ENCODE measurements at regions not wholly inside any gene's neighbourhood (a gene's known extent, or its start where the extent isn't known, plus 50 kb on each side); places are given as distances from the start of the nearest gene placed in this dataset.
A peak's percentile ranks its signal among the peaks of the same experiment; 100 is the strongest.

DNA sequence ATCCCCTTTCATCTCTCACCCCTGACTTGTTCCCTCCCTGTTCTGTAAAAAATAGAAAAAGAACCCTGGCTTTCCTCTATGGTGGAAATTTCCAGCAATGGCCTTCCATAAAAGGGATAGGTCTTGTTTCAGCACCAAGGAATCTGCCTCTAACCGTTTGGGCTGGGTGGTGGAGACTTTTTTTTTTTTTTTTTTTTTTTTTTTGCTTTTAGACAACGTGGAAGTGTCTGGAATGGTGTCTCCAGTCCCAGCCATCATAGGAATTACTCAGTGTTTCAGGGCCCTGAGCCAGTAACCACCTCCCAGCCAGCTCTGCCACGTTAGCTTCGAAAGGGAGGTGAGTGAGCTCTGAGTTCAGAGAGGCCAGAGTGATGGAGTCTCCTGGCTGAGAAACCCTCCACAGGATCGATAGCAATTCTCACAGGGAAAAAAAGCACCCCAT is 97.3 kb upstream of the COL1A2 start:
- DNase-seq = peak; percentile 82 to 93
- Histone ChIP-seq H3K27me3 (no peaks in the 10 kb centered on the region), H3K4me3 (peak overlapping the region; percentile 26 to 35), H3K36me3 (no peaks in the 10 kb centered on the region), H3K9me3 (no peaks in the 10 kb centered on the region), H3K4me1 (peaks cover 0 to 67% (median 38%) of the 10 kb centered on the region in 4 donors), H3K27ac (peak overlapping the region; percentile 79 to 86)
- TF ChIP-seq, protein P1, sequence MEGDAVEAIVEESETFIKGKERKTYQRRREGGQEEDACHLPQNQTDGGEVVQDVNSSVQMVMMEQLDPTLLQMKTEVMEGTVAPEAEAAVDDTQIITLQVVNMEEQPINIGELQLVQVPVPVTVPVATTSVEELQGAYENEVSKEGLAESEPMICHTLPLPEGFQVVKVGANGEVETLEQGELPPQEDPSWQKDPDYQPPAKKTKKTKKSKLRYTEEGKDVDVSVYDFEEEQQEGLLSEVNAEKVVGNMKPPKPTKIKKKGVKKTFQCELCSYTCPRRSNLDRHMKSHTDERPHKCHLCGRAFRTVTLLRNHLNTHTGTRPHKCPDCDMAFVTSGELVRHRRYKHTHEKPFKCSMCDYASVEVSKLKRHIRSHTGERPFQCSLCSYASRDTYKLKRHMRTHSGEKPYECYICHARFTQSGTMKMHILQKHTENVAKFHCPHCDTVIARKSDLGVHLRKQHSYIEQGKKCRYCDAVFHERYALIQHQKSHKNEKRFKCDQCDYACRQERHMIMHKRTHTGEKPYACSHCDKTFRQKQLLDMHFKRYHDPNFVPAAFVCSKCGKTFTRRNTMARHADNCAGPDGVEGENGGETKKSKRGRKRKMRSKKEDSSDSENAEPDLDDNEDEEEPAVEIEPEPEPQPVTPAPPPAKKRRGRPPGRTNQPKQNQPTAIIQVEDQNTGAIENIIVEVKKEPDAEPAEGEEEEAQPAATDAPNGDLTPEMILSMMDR (IDR thresholded peaks at IDR 0.05) = no peak
- intact Hi-C loops (cut with DNase I; ENCODE audit: low total_unique reads) = loop anchor here (2.0 kb wide), 1 partner anchor 97 kb away; the partner anchor contains the start of gene COL1A2

DNA sequence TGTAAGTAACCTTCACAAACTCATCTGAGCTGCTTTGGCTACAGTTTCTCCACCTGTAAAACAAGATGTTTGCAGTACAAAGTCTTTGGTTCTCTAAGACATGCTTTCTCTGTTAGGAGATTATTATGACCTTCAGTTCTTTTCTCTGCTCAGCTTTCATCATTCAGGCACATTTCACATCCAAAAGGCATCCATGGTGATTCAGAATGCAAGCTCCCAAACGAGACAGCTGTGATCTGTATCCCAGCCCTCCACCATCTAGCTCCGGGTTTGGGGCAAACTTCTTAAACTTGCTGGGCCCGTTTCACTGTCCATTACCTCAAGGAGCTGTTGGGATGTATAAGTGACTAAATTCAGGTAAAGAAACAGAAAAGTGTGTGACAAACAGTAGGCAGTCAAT is 95.8 kb upstream of the COL1A2 start:
- Histone ChIP-seq H3K27ac (peak overlapping the region; percentile 79 to 86), H3K36me3 (no peaks in the 10 kb centered on the region), H3K9me3 (no peaks in the 10 kb centered on the region), H3K4me1 (peaks cover 0 to 83% (median 49%) of the 10 kb centered on the region in 4 donors), H3K27me3 (no peaks in the 10 kb centered on the region), H3K4me3 (no peak overlapping the region)
- DNase-seq = no peak
- intact Hi-C loops (cut with DNase I; ENCODE audit: low total_unique reads) = no loop called here
- TF ChIP-seq, protein P1 (IDR thresholded peaks at IDR 0.05) = no peak

DNA sequence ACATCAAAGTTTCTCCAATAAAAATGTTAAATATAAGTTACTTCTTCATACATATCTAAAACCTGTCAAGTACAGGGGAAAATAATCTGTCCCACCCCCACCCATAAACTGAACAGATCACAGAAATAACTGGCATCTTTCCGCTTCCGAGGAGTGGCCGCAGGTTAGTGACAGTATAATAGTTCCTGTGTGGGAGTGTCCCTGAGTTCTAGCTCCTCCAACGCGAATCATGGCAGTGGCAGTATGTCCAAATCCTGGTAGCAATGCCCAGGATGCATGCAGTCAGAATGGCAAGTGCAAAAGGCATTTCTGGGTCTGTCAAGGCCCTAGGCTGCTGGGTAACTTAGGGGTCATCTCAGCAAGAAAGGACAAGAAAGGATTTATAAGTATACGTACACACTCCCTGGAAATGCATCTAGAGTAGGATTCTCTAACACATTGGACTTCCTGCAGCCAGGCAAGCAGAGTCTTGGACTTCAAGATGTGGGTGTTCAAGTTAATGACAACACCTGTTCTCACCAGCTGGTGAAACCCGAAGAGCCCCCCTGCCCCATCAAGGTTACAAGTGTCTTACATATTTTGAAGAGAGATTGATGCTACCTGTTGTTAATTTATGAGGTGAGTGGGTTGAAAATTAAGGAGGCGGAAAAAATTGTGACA is 94.4 kb upstream of the COL1A2 start:
- intact Hi-C loops (cut with DNase I; ENCODE audit: low total_unique reads) = no loop called here
- Histone ChIP-seq H3K27ac (peak overlapping the region; percentile 79 to 86), H3K27me3 (no peaks in the 10 kb centered on the region), H3K4me3 (no peak overlapping the region), H3K9me3 (no peaks in the 10 kb centered on the region), H3K4me1 (peaks cover 0 to 88% (median 53%) of the 10 kb centered on the region in 4 donors), H3K36me3 (no peaks in the 10 kb centered on the region)
- TF ChIP-seq, protein P1 (IDR thresholded peaks at IDR 0.05) = no peak
- no peak for DNase-seq

DNA sequence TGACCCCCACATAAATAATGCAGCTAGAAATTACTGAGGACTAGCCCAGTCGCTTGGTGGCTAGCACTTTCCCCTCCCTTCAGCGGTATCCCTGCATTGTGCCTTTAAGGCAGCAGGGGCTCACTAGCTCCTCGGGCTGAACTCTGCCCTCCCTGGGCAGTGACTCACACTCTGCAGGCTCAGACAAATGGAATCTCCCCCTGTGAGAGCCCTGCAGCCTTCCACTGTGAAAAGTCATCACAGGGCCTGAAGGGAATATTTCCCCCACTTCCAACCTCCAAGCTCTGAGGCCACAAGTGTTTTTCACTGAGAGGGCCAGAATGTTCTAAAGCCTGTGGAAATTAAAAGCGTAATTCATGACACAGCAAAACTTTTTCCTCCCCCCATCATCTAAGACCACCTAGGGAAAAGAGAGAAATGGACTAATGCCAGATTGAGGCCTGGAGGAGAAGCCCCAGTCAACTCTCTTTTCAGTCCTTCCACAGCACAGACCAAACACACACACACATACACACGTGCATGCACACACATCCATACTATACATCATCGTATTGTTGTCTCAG is 93.6 kb upstream of the COL1A2 start:
- H3K4me1 ChIP-seq = peaks cover 0 to 82% (median 51%) of the 10 kb centered on the region in 4 donors
- H3K9me3 ChIP-seq = no peaks in the 10 kb centered on the region
- DNase-seq = peak; percentile 81 to 92
- intact Hi-C loops (cut with DNase I; ENCODE audit: low total_unique reads) = no loop called here
- no peaks in the 10 kb centered on the region for H3K27me3 ChIP-seq
- H3K27ac ChIP-seq = peak overlapping the region; percentile 79 to 86
- TF ChIP-seq, protein P1 (IDR thresholded peaks at IDR 0.05) = peak; percentile 8 to 15
- H3K36me3 ChIP-seq = no peaks in the 10 kb centered on the region
- H3K4me3 ChIP-seq = no peak overlapping the region

DNA sequence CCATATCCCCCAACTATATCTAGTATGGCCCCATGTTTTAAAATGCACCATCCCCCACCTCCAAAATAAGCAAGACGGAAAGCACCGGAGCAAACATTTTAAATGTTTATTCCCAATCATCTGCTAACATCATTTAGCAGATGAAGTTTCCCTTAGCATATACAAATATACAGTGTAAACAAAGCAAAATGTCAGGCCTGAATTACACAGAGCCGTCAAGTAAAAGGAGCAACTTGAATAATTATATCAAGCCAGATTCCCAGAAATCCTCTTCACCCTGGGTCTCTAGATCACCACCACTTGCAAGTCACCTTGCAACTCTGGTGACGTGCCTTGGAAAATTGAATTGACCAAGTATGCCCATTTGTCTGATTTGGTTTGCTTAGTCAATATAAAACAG is 91.6 kb upstream of the COL1A2 start:
- intact Hi-C loops (cut with DNase I; ENCODE audit: low total_unique reads) = no loop called here
- Histone ChIP-seq H3K4me3 (no peak overlapping the region), H3K36me3 (no peaks in the 10 kb centered on the region), H3K27ac (peak overlapping the region; percentile 79 to 86), H3K4me1 (peaks cover 0 to 63% (median 45%) of the 10 kb centered on the region in 4 donors), H3K9me3 (no peaks in the 10 kb centered on the region), H3K27me3 (no peaks in the 10 kb centered on the region)
- DNase-seq = no peak
- TF ChIP-seq, protein P1 (IDR thresholded peaks at IDR 0.05) = no peak

Data from tibial artery (tissue), 4 donors.